ENCODE measurements at regions not wholly inside any gene's neighbourhood (a gene's known extent, or its start where the extent isn't known, plus 50 kb on each side); places are given as distances from the start of the nearest gene placed in this dataset.
"Not testable (repeated sequence)": the region's sequence is repeated elsewhere in the genome, so short reads cannot be mapped to it uniquely, and the experiment has no call there.

GRCh38 chr2:175430236-175430635 lies 248.7 kb upstream of the ATP5MC3 start:
- no peak overlapping the region for H3K4me3 ChIP-seq
- peaks cover 0 to 20% (median 4%) of the 10 kb centered on the region in 4 donors for H3K9me3 ChIP-seq
- no peaks in the 10 kb centered on the region for H3K4me1 ChIP-seq
- H3K27ac ChIP-seq, result no peak overlapping the region
- WGBS, 5 donors, result 68 to 89% (median 88%) methylated on average over 1 of the region's 1 CpG
- TF ChIP-seq CTCF (IDR thresholded peaks at IDR 0.05) (no peak), POLR2AphosphoS5 (IDR thresholded peaks at IDR 0.05) (no peak), POLR2A (IDR thresholded peaks at IDR 0.05) (no peak), EP300 (IDR thresholded peaks at IDR 0.05) (no peak)
- DNase-seq, result no peak
- no peaks in the 10 kb centered on the region for H3K27me3 ChIP-seq
- intact Hi-C loops (cut with DNase I; ENCODE audit: low total_unique reads), result no loop called here
- H3K36me3 ChIP-seq, result no peaks in the 10 kb centered on the region

- Histone ChIP-seq H3K27me3 (no peaks in the 10 kb centered on the region), H3K4me3 (no peak overlapping the region), H3K36me3 (no peaks in the 10 kb centered on the region), H3K4me1 (peaks cover 0 to 4% (median 0%) of the 10 kb centered on the region in 4 donors), H3K27ac (no peak overlapping the region), H3K9me3 (no peaks in the 10 kb centered on the region)
- no peak for TF ChIP-seq POLR2A (IDR thresholded peaks at IDR 0.05)
- TF ChIP-seq POLR2AphosphoS5 (IDR thresholded peaks at IDR 0.05), result no peak
- TF ChIP-seq EP300 (IDR thresholded peaks at IDR 0.05), result no peak
- no peak for TF ChIP-seq CTCF (IDR thresholded peaks at IDR 0.05)
- no peak for DNase-seq
- 31 to 53% (median 49%) methylated on average over 8 of the region's 8 CpGs for WGBS, 5 donors
- intact Hi-C loops (cut with DNase I; ENCODE audit: low total_unique reads), result no loop called here
Observed at GRCh38 chr2:175418224-175418835, 236.8 kb upstream of the ATP5MC3 start.

GRCh38 chr2:175414882-175415487 lies 233.5 kb upstream of the ATP5MC3 start:
- DNase-seq, result peak; percentile 27 to 78
- no peaks in the 10 kb centered on the region for H3K27me3 ChIP-seq
- peaks cover 0 to 4% (median 0%) of the 10 kb centered on the region in 4 donors for H3K4me1 ChIP-seq
- no peaks in the 10 kb centered on the region for H3K9me3 ChIP-seq
- TF ChIP-seq POLR2AphosphoS5 (IDR thresholded peaks at IDR 0.05), result no peak
- no peak for TF ChIP-seq EP300 (IDR thresholded peaks at IDR 0.05)
- TF ChIP-seq POLR2A (IDR thresholded peaks at IDR 0.05), result no peak
- peak in 1 of 7 experiments; percentile 39 for TF ChIP-seq CTCF (IDR thresholded peaks at IDR 0.05)
- WGBS, 5 donors, result 36 to 46% (median 43%) methylated on average over 3 of the region's 3 CpGs
- no peak overlapping the region for H3K27ac ChIP-seq
- H3K36me3 ChIP-seq, result no peaks in the 10 kb centered on the region
- H3K4me3 ChIP-seq, result no peak overlapping the region
- intact Hi-C loops (cut with DNase I; ENCODE audit: low total_unique reads), result no loop called here

- WGBS, 5 donors, result 64 to 80% (median 71%) methylated on average over 5 of the region's 5 CpGs
- Histone ChIP-seq H3K27me3 (no peaks in the 10 kb centered on the region), H3K4me1 (peaks cover 0 to 4% (median 0%) of the 10 kb centered on the region in 4 donors), H3K4me3 (no peak overlapping the region), H3K9me3 (no peaks in the 10 kb centered on the region), H3K27ac (no peak overlapping the region), H3K36me3 (no peaks in the 10 kb centered on the region)
- TF ChIP-seq POLR2A (IDR thresholded peaks at IDR 0.05) (no peak), POLR2AphosphoS5 (IDR thresholded peaks at IDR 0.05) (no peak), EP300 (IDR thresholded peaks at IDR 0.05) (no peak), CTCF (IDR thresholded peaks at IDR 0.05) (no peak)
- no peak for DNase-seq
- intact Hi-C loops (cut with DNase I; ENCODE audit: low total_unique reads), result no loop called here
Observed at GRCh38 chr2:175414191-175414881, 232.8 kb upstream of the ATP5MC3 start.

- 67 to 81% methylated on average over 1 of the region's 1 CpG; no CpG with 5 or more reads in 3 of the 5 donors for WGBS, 5 donors
- H3K4me1 ChIP-seq; H3K27me3 ChIP-seq; DNase-seq; H3K27ac ChIP-seq; H3K36me3 ChIP-seq; H3K4me3 ChIP-seq; H3K9me3 ChIP-seq; intact Hi-C loops (cut with DNase I; ENCODE audit: low total_unique reads): not testable (repeated sequence)
Observed at GRCh38 chr2:175410941-175411340, 229.4 kb upstream of the ATP5MC3 start.
